Stimulated activated CD4-positive, alpha-beta T cell treated with anti-CD3 and anti-CD28 coated beads, TNF-alpha, amount 100 ng/mL, for 1 hour (primary cell): ENCODE measurements at regions not wholly inside any gene's neighbourhood (a gene's known extent, or its start where the extent isn't known, plus 50 kb on each side); places are given as distances from the start of the nearest gene placed in this dataset.

Experiments
- DNase-seq, 3 donors: peaks; one replicate each; pipeline ENCODE4 v3.0.0-alpha.2; 2020; ENCODE audit warnings: low read depth in 3 of 3, low spot score in 1 of 3

GRCh38 chr1:200354243-200354642, 55.6 kb downstream of the ZNF281 start:
- DNase-seq: no peak

- no peak for DNase-seq
Observed at GRCh38 chr1:200353232-200353631, 56.6 kb downstream of the ZNF281 start.

- no peak for DNase-seq
Observed at GRCh38 chr1:200351826-200352549, 57.8 kb downstream of the ZNF281 start.

- no peak for DNase-seq
Observed at GRCh38 chr1:200351425-200351824, 58.4 kb downstream of the ZNF281 start.

GRCh38 chr1:200346700-200347099, 63.1 kb downstream of the ZNF281 start:
- no peak for DNase-seq

- DNase-seq: no peak
Observed at GRCh38 chr1:200345520-200345919, 64.3 kb downstream of the ZNF281 start.

- no peak for DNase-seq
Observed at GRCh38 chr1:200343874-200344273, 66.0 kb downstream of the ZNF281 start.

- no peak for DNase-seq
Observed at GRCh38 chr1:200342511-200343311, 67.1 kb downstream of the ZNF281 start.

- no peak for DNase-seq
Observed at GRCh38 chr1:200338451-200338850, 71.4 kb downstream of the ZNF281 start.

- no peak for DNase-seq
Observed at GRCh38 chr1:200337831-200338230, 72.0 kb downstream of the ZNF281 start.

GRCh38 chr1:200337410-200337809, 72.4 kb downstream of the ZNF281 start:
- DNase-seq: no peak

- no peak for DNase-seq
Observed at GRCh38 chr1:200336901-200337391, 72.9 kb downstream of the ZNF281 start.

GRCh38 chr1:200336101-200336845, 73.6 kb downstream of the ZNF281 start:
- DNase-seq: no peak

- DNase-seq: no peak
Observed at GRCh38 chr1:200334661-200335256, 75.1 kb downstream of the ZNF281 start.

GRCh38 chr1:200333329-200333728, 76.5 kb downstream of the ZNF281 start:
- no peak for DNase-seq

GRCh38 chr1:200332716-200333115, 77.1 kb downstream of the ZNF281 start:
- no peak for DNase-seq

- DNase-seq: no peak
Observed at GRCh38 chr1:200330741-200331428, 79.0 kb downstream of the ZNF281 start.

- DNase-seq: no peak
Observed at GRCh38 chr1:200329208-200329882, 80.5 kb downstream of the ZNF281 start.

- no peak for DNase-seq
Observed at GRCh38 chr1:200328379-200328778, 81.5 kb downstream of the ZNF281 start.

GRCh38 chr1:200323856-200324400, 85.9 kb downstream of the ZNF281 start:
- no peak for DNase-seq
